ENCODE measurements at regions not wholly inside any gene's neighbourhood (a gene's known extent, or its start where the extent isn't known, plus 50 kb on each side); places are given as distances from the start of the nearest gene placed in this dataset.

DNA sequence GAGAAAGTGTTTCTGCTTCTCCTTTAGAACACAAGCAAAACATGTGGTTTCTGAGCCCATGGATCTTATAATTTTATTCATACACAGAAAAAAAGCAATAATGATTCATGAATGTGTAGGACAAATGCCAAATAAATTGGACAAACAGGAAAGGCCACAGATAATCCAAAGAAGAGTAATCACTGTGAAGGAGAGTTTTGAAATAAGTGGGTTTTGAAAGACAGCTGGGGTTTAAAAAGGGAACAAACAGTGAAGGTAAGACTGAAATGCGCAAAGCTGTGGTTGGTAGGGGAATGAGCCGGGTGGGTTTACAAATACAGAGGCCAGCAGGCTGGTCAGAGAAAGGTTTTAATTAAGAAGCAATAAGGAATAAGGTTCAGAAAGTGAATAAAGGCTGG is 50.0 kb upstream of the MBOAT2 start:
- Histone ChIP-seq H3K36me3 (no peaks in the 10 kb centered on the region), H3K4me3 (no peak overlapping the region), H3K27me3 (no peaks in the 10 kb centered on the region), H3K4me1 (no peaks in the 10 kb centered on the region), H3K27ac (replicated peaks in 1 of 4) (no peak overlapping the region), H3K9me3 (no peaks in the 10 kb centered on the region)
- DNase-seq (ENCODE audit: extremely low spot score): no peak
- intact Hi-C loops (cut with DNase I): no loop called here
- TF ChIP-seq POLR2AphosphoS5 (IDR thresholded peaks at IDR 0.05) (no peak), POLR2A (IDR thresholded peaks at IDR 0.05; ENCODE audit: low read depth) (no peak), EP300 (IDR thresholded peaks at IDR 0.05) (no peak)
- TF ChIP-seq, protein P1, sequence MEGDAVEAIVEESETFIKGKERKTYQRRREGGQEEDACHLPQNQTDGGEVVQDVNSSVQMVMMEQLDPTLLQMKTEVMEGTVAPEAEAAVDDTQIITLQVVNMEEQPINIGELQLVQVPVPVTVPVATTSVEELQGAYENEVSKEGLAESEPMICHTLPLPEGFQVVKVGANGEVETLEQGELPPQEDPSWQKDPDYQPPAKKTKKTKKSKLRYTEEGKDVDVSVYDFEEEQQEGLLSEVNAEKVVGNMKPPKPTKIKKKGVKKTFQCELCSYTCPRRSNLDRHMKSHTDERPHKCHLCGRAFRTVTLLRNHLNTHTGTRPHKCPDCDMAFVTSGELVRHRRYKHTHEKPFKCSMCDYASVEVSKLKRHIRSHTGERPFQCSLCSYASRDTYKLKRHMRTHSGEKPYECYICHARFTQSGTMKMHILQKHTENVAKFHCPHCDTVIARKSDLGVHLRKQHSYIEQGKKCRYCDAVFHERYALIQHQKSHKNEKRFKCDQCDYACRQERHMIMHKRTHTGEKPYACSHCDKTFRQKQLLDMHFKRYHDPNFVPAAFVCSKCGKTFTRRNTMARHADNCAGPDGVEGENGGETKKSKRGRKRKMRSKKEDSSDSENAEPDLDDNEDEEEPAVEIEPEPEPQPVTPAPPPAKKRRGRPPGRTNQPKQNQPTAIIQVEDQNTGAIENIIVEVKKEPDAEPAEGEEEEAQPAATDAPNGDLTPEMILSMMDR (IDR thresholded peaks at IDR 0.05): no peak
- 86% methylated on average over 2 of the region's 2 CpGs for WGBS

All from esophagus muscularis mucosa (tissue), 4 donors.